SIG-M5 treated with dmso at 0.1 percent for 504 hours (cell line): ENCODE measurements at regions not wholly inside any gene's neighbourhood (a gene's known extent, or its start where the extent isn't known, plus 50 kb on each side); places are given as distances from the start of the nearest gene placed in this dataset.

Source experiments
- DNase-seq: peaks from one replicate; lab custom pipeline; 2025; ENCODE audit not compliant: unreplicated experiment; lab: John Stamatoyannopoulos, UW

- DNase-seq, result no peak
Observed at GRCh38 chr3:147755310-147755709, 346.1 kb downstream of the ZIC1 start.

- no peak for DNase-seq
Observed at GRCh38 chr3:147756476-147756875, 347.3 kb downstream of the ZIC1 start.

GRCh38 chr3:147757866-147758265 is 348.7 kb downstream of the ZIC1 start:
- no peak for DNase-seq

- DNase-seq, result no peak
Observed at GRCh38 chr3:147758771-147759170, 349.6 kb downstream of the ZIC1 start.

GRCh38 chr3:147760085-147760484 is 350.9 kb downstream of the ZIC1 start:
- no peak for DNase-seq

- no peak for DNase-seq
Observed at GRCh38 chr3:147760941-147761340, 351.8 kb downstream of the ZIC1 start.

GRCh38 chr3:147773116-147773630 is 364.0 kb downstream of the ZIC1 start:
- DNase-seq, result no peak

- no peak for DNase-seq
Observed at GRCh38 chr3:147775411-147775810, 366.2 kb downstream of the ZIC1 start.

GRCh38 chr3:147775816-147776530 is 366.8 kb downstream of the ZIC1 start:
- no peak for DNase-seq

GRCh38 chr3:147793841-147794240 is 384.7 kb downstream of the ZIC1 start:
- no peak for DNase-seq

- no peak for DNase-seq
Observed at GRCh38 chr3:147794596-147794995, 385.4 kb downstream of the ZIC1 start.

GRCh38 chr3:147795418-147795817 is 386.3 kb downstream of the ZIC1 start:
- DNase-seq, result no peak

- no peak for DNase-seq
Observed at GRCh38 chr3:147797095-147797494, 387.9 kb downstream of the ZIC1 start.

- no peak for DNase-seq
Observed at GRCh38 chr3:147799601-147800000, 390.4 kb downstream of the ZIC1 start.

- no peak for DNase-seq
Observed at GRCh38 chr3:147807776-147808175, 398.6 kb downstream of the ZIC1 start.

GRCh38 chr3:147809206-147809605 is 400.0 kb downstream of the ZIC1 start:
- DNase-seq, result no peak

GRCh38 chr3:147812186-147812911 is 403.2 kb downstream of the ZIC1 start:
- no peak for DNase-seq

GRCh38 chr3:147813256-147813655 is 404.1 kb downstream of the ZIC1 start:
- DNase-seq, result no peak

GRCh38 chr3:147816752-147817151 is 407.6 kb downstream of the ZIC1 start:
- DNase-seq, result no peak

- DNase-seq, result no peak
Observed at GRCh38 chr3:147832611-147833010, 423.4 kb downstream of the ZIC1 start.

GRCh38 chr3:147836330-147836729 is 427.2 kb downstream of the ZIC1 start:
- DNase-seq, result no peak

GRCh38 chr3:147838652-147839051 is 429.5 kb downstream of the ZIC1 start:
- DNase-seq, result peak; percentile 4
